ENCODE measurements at regions not wholly inside any gene's neighbourhood (a gene's known extent, or its start where the extent isn't known, plus 50 kb on each side); places are given as distances from the start of the nearest gene placed in this dataset.
"Not testable (repeated sequence)": the region's sequence is repeated elsewhere in the genome, so short reads cannot be mapped to it uniquely, and the experiment has no call there.

GRCh38 chr6:69466979-69467570 lies 329.7 kb downstream of the LMBRD1 start:
- DNase-seq: no peak

- DNase-seq: no peak
Measured at GRCh38 chr6:69465866-69466265, 330.9 kb downstream of the LMBRD1 start.

- DNase-seq: no peak
Measured at GRCh38 chr6:69456086-69456485, 340.7 kb downstream of the LMBRD1 start.

GRCh38 chr6:69454619-69455018 lies 342.2 kb downstream of the LMBRD1 start:
- not testable (repeated sequence) for DNase-seq

GRCh38 chr6:69450493-69450892 lies 346.3 kb downstream of the LMBRD1 start:
- not testable (repeated sequence) for DNase-seq

- no peak for DNase-seq
Measured at GRCh38 chr6:69449887-69450286, 346.9 kb downstream of the LMBRD1 start.
